G401 (cell line): ENCODE measurements at regions not wholly inside any gene's neighbourhood (a gene's known extent, or its start where the extent isn't known, plus 50 kb on each side); places are given as distances from the start of the nearest gene placed in this dataset.
"Not testable (repeated sequence)": the region's sequence is repeated elsewhere in the genome, so short reads cannot be mapped to it uniquely, and the experiment has no call there.

ENCODE experiments used
- DNase-seq: peaks from one replicate; pipeline ENCODE4 v3.0.0-alpha.2; 2015; ENCODE audit warnings: low spot score
- in situ Hi-C: cut with HindIII; loops from 2 replicates; pipeline ENCODE4 v1.10.0; 2016; ENCODE audit warnings: low sequenced_read_pairs, mixed read lengths

DNA sequence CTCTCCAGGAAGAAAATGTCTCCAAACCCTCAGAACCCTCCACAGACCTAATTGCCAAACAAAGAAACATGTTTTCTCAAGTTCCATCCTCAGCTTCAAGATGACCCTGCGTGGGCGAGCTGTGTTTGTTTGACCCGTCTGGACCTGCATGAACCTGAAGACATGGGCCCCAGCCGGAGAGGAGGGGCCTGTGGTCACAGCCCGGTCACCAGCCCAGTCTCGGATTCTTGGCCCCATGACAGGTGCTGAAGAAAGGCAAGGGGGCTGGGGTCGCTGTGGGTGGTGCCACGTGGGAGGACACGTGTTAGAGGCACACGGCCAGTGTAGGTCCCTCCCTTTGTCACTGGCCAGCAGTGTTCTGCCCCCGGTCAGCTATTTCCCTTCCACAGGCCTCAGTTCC lies 118.1 kb upstream of the FOXD4L5 start:
- DNase-seq, in situ Hi-C loops: not testable (repeated sequence)

- in situ Hi-C loops, DNase-seq: not testable (repeated sequence)
Observed at GRCh38 chr9:65402206-65402870, 117.3 kb upstream of the FOXD4L5 start.

DNA sequence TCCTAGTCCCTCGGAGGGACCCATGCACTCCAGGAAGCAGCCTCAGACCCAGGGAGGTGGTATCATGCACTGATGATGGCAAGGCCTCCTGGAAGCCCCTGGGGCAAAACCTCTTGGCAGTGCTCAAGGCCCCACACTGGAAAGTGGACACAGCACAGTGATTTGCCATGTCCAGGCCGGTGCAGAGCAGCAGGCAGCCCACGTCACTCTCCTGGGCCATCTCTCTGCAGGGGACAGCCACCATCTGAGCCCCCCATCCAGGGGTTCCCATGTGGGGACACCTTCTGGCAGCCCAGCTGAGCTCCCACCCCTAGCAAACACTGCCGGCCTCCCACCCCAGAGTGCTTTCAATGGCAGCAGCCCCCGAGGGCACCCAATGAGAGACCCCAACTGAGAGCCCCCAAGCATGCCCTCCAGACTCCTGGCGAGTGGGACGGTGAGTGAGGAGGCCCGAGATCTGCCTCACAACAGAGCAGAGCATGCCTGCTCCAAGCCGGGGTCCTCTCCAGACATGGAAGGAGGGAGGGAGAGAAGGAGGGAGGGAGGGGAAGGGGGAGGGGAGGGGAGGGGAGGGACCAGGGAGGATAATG lies 116.5 kb upstream of the FOXD4L5 start:
- in situ Hi-C loops: not testable (repeated sequence)

DNA sequence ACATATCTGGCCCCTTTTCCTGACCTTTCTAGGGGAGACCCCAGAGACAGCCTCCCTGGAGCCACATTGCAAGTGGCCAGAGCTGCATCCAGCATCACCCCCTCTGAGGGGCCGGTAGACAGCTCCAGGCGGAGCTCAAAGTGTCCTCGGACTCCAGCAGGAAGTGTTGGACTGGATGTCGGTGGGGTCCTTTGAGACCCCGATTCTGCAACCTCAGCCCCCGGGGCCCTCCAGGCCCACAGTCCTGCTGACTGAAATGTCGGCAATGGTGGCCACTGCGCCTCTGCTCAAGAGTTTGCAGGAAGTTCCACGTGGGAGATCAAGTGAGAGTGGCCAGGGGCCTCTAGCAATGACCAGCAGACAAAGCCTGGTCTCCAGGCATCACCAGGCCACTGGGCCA lies 115.9 kb upstream of the FOXD4L5 start:
- no peak for DNase-seq

More for the DNA sequence above, 116.5 kb upstream of the FOXD4L5 start:
- not testable (repeated sequence) for DNase-seq

DNA sequence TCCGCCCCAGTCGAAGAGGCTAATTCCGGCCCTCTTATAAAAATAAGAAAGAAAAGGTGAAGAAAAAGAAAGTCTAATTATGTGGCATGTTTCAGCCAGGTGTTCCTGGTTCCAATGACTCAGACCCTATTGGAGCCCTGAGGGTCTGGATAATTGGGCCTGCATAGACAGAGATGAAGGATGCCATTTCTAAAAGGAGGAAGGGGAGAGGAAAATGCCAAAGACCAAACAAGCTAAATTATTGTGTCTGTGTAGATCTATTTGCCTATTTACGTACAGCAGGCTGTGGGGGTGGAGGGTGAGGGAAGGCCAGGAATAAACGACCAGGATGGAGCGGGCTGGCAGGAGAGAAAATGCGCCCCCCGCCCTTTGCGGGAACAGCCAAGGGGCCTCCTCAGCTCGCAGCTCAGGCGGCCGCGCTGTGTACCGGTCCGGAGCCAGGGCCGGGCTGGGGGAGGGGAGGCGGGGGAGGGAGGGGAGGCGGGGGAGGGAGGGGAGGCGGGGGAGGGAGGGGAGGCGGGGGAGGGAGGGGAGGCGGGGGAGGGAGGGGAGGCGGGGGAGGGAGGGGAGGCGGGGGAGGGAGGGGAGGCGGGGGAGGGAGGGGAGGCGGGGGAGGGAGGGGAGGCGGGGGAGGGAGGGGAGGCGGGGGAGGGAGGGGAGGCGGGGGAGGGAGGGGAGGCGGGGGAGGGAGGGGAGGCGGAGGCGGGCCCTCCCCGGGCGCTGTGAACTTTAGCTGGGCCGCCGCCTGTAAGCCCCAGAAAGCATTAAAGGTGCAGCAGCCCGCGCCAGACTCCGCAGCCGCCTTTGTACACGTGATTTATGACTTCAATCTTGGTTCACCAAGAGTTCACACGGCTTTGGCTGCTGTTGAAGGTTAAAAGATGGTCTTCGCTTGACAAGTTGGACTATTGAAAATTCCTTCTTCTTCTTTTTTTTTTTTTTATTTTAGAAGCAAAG lies 113.0 kb upstream of the FOXD4L5 start:
- DNase-seq, in situ Hi-C loops: not testable (repeated sequence)

More for the DNA sequence above, 115.9 kb upstream of the FOXD4L5 start:
- in situ Hi-C loops: no loop called here

DNA sequence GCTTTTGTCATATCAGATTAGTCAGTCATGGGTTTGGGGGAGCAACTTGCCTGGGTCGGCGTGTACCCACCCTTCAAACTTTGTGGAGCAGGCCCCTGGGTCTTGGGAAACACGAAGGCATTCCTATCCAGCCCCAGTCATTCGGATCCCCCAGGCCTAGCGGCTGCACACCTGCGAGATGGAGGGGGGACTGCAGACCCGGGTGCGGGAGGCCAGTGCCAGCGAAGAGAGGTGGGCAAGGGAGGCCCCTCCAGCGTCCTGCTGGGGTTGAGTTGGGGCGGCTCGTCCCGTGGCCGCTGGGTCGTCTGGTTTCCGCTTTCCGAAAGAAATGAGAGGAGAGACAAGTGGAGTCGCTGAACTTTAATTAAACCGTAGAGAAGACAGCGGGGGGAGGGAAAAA lies 112.2 kb upstream of the FOXD4L5 start:
- DNase-seq, in situ Hi-C loops: not testable (repeated sequence)

GRCh38 chr9:65396601-65397000 lies 111.6 kb upstream of the FOXD4L5 start:
- DNase-seq, in situ Hi-C loops: not testable (repeated sequence)

DNA sequence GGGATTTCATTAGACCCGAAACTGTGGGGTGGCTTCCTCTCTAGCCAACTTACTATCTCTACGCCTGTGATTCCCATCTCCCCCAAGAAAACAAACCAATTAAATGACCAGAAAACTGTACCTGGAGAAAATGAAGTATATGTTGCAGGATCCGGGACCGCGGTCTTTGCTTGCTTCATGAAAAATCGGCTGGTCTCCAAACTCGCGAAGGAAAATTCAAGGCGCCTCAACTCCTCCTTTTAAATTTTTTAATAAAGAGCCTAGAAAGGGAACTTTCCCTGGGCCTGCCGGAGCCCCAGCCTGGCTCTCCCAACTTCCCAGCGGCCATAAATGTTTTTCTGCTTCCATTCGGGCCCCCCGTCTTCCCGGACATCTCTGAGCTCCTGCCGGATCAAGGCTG lies 110.8 kb upstream of the FOXD4L5 start:
- DNase-seq, in situ Hi-C loops: not testable (repeated sequence)

GRCh38 chr9:65395121-65395520 lies 110.1 kb upstream of the FOXD4L5 start:
- in situ Hi-C loops, DNase-seq: not testable (repeated sequence)

DNA sequence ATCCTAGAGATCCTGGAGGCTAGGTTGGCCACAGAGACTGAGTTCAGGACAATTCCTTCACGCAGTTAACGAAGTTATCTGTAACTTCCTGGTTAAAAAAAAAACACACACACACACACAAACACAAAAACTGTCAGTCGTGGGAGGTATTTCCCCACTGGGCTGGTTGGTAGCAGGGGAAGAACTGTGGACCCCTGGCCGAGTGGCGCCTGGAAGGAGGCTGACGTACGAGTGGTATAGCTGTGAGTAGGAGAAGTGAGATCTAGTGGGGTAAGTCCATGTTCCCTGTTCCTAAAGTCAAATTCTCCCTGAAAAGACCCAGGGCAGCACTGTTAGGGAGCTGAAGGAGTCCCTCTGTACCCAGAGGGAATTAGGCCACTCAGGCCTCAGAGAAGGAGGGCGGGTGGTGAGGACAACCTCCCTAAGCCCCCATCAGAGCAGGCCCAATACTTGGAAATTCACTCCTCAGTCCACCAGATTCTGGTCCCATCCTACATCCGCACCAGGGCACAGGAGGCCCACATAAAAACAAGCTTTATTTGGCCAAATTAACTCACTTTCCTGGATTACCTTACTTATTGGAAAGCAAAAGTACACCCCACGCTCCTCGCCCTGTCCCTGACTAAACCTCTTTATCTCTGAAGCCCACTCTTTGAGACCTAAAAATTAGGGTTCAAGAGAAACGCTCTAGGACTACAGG lies 108.3 kb upstream of the FOXD4L5 start:
- in situ Hi-C loops, DNase-seq: not testable (repeated sequence)

DNA sequence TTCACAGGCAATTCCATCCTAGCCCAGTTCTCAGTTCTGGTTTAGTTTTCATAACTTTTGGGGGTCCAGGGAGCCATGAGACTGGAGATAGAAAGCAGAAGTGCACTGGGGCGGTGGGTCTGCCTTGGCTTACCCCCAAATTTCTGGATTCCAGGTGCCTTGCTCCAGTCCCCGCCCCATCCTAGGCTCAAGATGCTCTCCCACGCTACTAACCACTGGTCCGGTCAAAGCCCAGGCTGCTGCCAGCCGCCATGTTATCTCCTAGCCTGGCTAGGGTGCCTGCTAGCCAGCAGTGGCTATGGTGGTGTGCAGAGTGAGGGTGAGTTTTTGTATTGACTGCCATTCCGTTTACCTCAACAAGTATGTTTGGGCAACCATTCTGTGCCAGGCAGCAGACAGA lies 107.6 kb upstream of the FOXD4L5 start:
- in situ Hi-C loops, DNase-seq: not testable (repeated sequence)

DNA sequence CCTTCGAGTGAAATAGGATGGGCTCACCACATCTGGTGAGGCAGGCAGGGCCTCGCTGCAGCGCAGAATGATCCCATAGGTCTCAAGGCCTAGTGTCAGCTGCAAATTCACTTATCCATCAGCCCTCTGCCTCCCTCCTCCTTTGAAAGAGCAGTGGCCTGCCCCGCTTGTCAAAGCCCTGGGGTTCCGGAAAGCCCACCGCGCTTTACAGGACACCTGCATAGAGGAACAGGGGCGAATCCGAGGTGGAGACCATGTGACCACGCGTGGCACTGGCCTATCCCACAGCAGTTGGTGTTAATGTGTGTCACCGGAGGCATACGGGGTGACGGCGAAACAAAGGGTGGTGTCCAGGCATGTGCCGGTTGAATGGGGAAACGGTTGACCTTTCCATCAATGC lies 104.7 kb upstream of the FOXD4L5 start:
- in situ Hi-C loops, DNase-seq: not testable (repeated sequence)

DNA sequence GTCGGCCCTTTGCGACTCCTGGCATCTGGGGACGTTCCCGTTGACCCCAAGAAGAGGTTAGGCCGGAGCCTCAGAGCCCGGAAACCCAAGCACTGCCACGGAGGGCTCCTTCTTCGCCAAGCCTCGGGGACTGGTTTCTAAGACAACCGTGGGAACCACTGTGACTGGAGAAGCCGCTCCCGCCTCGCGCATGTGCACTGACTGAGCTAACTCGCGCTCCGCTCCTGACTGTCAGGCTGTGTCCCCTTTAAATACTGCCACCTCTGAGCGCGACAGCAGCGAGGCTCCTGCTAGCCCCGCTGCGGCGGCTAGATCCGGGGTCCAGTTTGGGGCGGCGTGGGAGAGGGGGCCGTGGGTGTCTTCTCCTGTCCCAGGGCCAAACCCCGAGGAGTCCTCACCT lies 104.2 kb upstream of the FOXD4L5 start:
- DNase-seq, in situ Hi-C loops: not testable (repeated sequence)

DNA sequence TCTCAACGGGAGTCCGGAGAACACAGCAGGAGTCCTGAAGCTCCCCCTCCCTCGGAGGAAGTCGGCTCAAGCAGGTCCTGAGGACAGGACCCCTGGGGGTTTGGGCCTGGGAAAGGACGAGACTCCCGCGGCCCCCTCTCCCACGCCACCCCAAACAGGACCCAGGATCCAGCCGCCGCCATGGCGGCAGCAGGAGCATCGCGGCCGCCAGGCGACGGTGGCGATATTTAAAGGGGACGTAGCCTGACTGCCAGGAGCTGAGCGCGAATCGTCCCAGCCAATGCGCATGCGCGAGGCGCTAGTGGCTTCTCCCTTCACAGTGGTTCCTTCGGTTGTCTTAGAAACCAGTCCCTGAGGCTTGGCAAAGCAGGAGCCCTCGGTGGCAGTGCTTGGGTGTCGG lies 101.7 kb upstream of the FOXD4L5 start:
- DNase-seq: peak; percentile 77
- in situ Hi-C loops: not testable (repeated sequence)

DNA sequence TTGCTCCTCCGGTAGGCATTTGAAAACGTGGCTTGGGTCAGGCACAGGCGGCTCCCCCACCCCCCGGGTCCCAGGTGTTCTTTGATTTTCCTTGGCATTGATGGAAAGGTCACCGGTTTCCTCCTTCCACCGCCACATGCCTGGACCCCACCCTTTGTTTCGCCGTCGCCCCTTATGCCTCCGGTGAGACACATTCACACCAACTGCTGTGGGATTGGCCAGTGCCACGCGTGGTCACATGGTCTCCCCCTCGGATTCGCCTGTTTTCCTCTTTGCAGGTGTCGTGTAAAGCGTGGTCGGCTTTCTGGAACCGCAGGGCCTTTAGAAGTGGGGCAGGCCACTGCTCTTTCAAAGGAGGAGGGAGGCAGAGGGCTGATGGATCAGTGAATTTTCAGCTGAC lies 101.2 kb upstream of the FOXD4L5 start:
- in situ Hi-C loops: not testable (repeated sequence)

DNA sequence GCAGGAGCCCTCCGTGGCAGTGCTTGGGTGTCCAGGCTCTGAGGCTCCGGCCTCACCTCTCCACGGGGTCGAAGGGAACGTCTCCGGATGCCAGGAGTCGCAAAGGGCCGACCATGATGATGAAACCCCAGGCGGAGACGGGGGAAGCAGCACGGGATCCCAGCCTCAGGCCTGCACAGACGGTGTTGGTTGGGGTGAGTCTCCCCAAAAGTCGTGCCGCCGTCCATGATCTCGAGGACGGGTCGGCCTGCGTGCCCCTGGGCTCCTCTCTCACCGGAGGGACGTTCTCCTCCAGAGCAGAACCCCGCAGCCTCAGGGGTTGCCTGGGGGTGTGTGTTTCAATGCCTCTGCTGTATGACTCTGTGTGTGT lies 100.6 kb upstream of the FOXD4L5 start:
- DNase-seq, in situ Hi-C loops: not testable (repeated sequence)

More for the DNA sequence above, 101.2 kb upstream of the FOXD4L5 start:
- DNase-seq: not testable (repeated sequence)

GRCh38 chr9:65384759-65385654 lies 100.0 kb upstream of the FOXD4L5 start:
- DNase-seq, in situ Hi-C loops: not testable (repeated sequence)

GRCh38 chr9:65384066-65384465 lies 99.1 kb upstream of the FOXD4L5 start:
- in situ Hi-C loops, DNase-seq: not testable (repeated sequence)
